Hepatocyte (in vitro differentiated cells): ENCODE measurements at regions not wholly inside any gene's neighbourhood (a gene's known extent, or its start where the extent isn't known, plus 50 kb on each side); places are given as distances from the start of the nearest gene placed in this dataset.

Source experiments
- CTCF ChIP-seq: fragments of 200-600 bp; sonication (generic); IDR thresholded peaks from 2 replicates; pipeline ENCODE4 v1.5.1; 2016; ENCODE audit warnings: antibody characterized with exemption, mild to moderate bottlenecking; ENCODE audit not compliant: poor library complexity
- EZH2 ChIP-seq: fragments of 200-600 bp; sonication (generic); IDR thresholded peaks from 2 replicates; pipeline ENCODE4 v1.6.1; 2016; ENCODE audit warnings: antibody characterized with exemption, mild to moderate bottlenecking, borderline replicate concordance

- TF ChIP-seq EZH2 (no peak), CTCF (no peak)
Observed at GRCh38 chr14:41277450-41277849, 329.2 kb upstream of the LRFN5 start.
